ENCODE measurements at regions not wholly inside any gene's neighbourhood (a gene's known extent, or its start where the extent isn't known, plus 50 kb on each side); places are given as distances from the start of the nearest gene placed in this dataset.
"Not testable (repeated sequence)": the region's sequence is repeated elsewhere in the genome, so short reads cannot be mapped to it uniquely, and the experiment has no call there.

- H3K79me1 ChIP-seq (ENCODE audit: insufficient read depth, low read depth, low read length, poor library complexity, severe bottlenecking) = no peaks in the 10 kb centered on the region
- H3K36me3 Mint-ChIP-seq (ENCODE audit: insufficient read depth in 1 of 3, low read depth in 3 of 3) = peaks cover 2 to 21% (median 14%) of the 10 kb centered on the region in 3 experiments; a peak in 5 of 7 replicates
- no peak overlapping the region for H2BK120ac ChIP-seq (ENCODE audit: low read depth, low read length, poor library complexity, severe bottlenecking)
- no peak overlapping the region for H3T11ph ChIP-seq (ENCODE audit: low read length)
- H3K9ac ChIP-seq (ENCODE audit: extremely low read depth, insufficient read length, low read length) = no peak overlapping the region
- H3K18ac ChIP-seq (ENCODE audit: insufficient read length, low read depth, low read length) = no peak overlapping the region
- DNase-seq = no peak
- no peak overlapping the region for H4K91ac ChIP-seq (ENCODE audit: insufficient read length, low read depth, low read length)
- no peak overlapping the region for H2BK15ac ChIP-seq (ENCODE audit: low read depth, low read length)
- no peak overlapping the region for H3K4me3 Mint-ChIP-seq
- no peaks in the 10 kb centered on the region for H3K27me3 Mint-ChIP-seq (ENCODE audit: low read depth)
- peaks cover 25 to 30% of the 10 kb centered on the region in 2 experiments for H3K9me3 Mint-ChIP-seq
- H3K4me1 Mint-ChIP-seq = no peaks in the 10 kb centered on the region
- H3K79me2 ChIP-seq (ENCODE audit: insufficient read depth, low read length) = no peaks in the 10 kb centered on the region
- H3K4ac ChIP-seq (ENCODE audit: low read depth, low read length) = no peak overlapping the region
- no peak overlapping the region for H3K27ac ChIP-seq (ENCODE audit: insufficient read length, low read depth, low read length)
- no peak overlapping the region for H2AFZ ChIP-seq (ENCODE audit: low read length)
- no peaks in the 10 kb centered on the region for H3K4me1 ChIP-seq (ENCODE audit: insufficient read depth, low read length)
- no peak overlapping the region for H4K8ac ChIP-seq (replicated peaks; ENCODE audit: insufficient read length, low read depth, low read length)
- no peak overlapping the region for H4K5ac ChIP-seq (ENCODE audit: insufficient read length, low read depth, low read length)
- WGBS (ENCODE audit: extremely low coverage, insufficient read length, low lambda C conversion rate) = no CpG with 5 or more reads among the region's 2 CpGs
- no peak overlapping the region for H3K27ac Mint-ChIP-seq
- no peak overlapping the region for H3K23ac ChIP-seq (ENCODE audit: insufficient read length, low read depth, low read length)
- no peaks in the 10 kb centered on the region for H3K23me2 ChIP-seq (ENCODE audit: insufficient read length, low read depth, low read length, poor library complexity, severe bottlenecking)
- H3K9me3 ChIP-seq (ENCODE audit: control insufficient read depth, low read depth, low read length) = peaks cover 64% of the 10 kb centered on the region
- no peak overlapping the region for H3K56ac ChIP-seq (ENCODE audit: insufficient read length, low read depth, low read length)
- H3K4me2 ChIP-seq (ENCODE audit: insufficient read depth, insufficient read length, low read length) = no peak overlapping the region
- no peak overlapping the region for H2BK20ac ChIP-seq (ENCODE audit: low read depth, low read length, poor library complexity, severe bottlenecking)
- no peak for TF ChIP-seq CTCF (conservative IDR thresholded peaks at IDR 0.05)
- no peak overlapping the region for H2AK5ac ChIP-seq (ENCODE audit: insufficient read length, low read length)
- no peak overlapping the region for H2BK5ac ChIP-seq (ENCODE audit: insufficient read length, low read length)
- H4K20me1 ChIP-seq (ENCODE audit: control insufficient read depth, insufficient read depth, insufficient read length) = no peaks in the 10 kb centered on the region
- H3K14ac ChIP-seq (ENCODE audit: insufficient read depth, low read length) = no peak overlapping the region
- H3K27me3 ChIP-seq (ENCODE audit: insufficient read depth, low read length) = no peaks in the 10 kb centered on the region
- no peak overlapping the region for H2BK12ac ChIP-seq (ENCODE audit: insufficient read length, low read depth, low read length)
Measured at GRCh38 chr20:30419466-30419865, 838.0 kb upstream of the DEFB115 start.

- H2BK15ac ChIP-seq (ENCODE audit: low read depth, low read length); H2BK20ac ChIP-seq (ENCODE audit: low read depth, low read length, poor library complexity, severe bottlenecking); H3K18ac ChIP-seq (ENCODE audit: insufficient read length, low read depth, low read length); H3K27me3 ChIP-seq (ENCODE audit: insufficient read depth, low read length); H3K79me1 ChIP-seq (ENCODE audit: insufficient read depth, low read depth, low read length, poor library complexity, severe bottlenecking); H4K91ac ChIP-seq (ENCODE audit: insufficient read length, low read depth, low read length); H3K27me3 Mint-ChIP-seq (ENCODE audit: low read depth); H3K4me2 ChIP-seq (ENCODE audit: insufficient read depth, insufficient read length, low read length); H3K23me2 ChIP-seq (ENCODE audit: insufficient read length, low read depth, low read length, poor library complexity, severe bottlenecking); H2BK5ac ChIP-seq (ENCODE audit: insufficient read length, low read length); H3K4me3 Mint-ChIP-seq; H3K4ac ChIP-seq (ENCODE audit: low read depth, low read length); H3K4me1 Mint-ChIP-seq; H3K23ac ChIP-seq (ENCODE audit: insufficient read length, low read depth, low read length); H4K8ac ChIP-seq (replicated peaks; ENCODE audit: insufficient read length, low read depth, low read length); H2BK120ac ChIP-seq (ENCODE audit: low read depth, low read length, poor library complexity, severe bottlenecking); H3K4me1 ChIP-seq (ENCODE audit: insufficient read depth, low read length); H3K14ac ChIP-seq (ENCODE audit: insufficient read depth, low read length); H3T11ph ChIP-seq (ENCODE audit: low read length); H2BK12ac ChIP-seq (ENCODE audit: insufficient read length, low read depth, low read length); H4K5ac ChIP-seq (ENCODE audit: insufficient read length, low read depth, low read length); H3K9ac ChIP-seq (ENCODE audit: extremely low read depth, insufficient read length, low read length); H3K27ac ChIP-seq (ENCODE audit: insufficient read length, low read depth, low read length); DNase-seq; H2AK5ac ChIP-seq (ENCODE audit: insufficient read length, low read length); H3K56ac ChIP-seq (ENCODE audit: insufficient read length, low read depth, low read length); H4K20me1 ChIP-seq (ENCODE audit: control insufficient read depth, insufficient read depth, insufficient read length); H2AFZ ChIP-seq (ENCODE audit: low read length); H3K27ac Mint-ChIP-seq; H3K79me2 ChIP-seq (ENCODE audit: insufficient read depth, low read length): not testable (repeated sequence)
- peaks cover 26 to 31% of the 10 kb centered on the region in 2 experiments for H3K9me3 Mint-ChIP-seq
- H3K36me3 Mint-ChIP-seq (ENCODE audit: insufficient read depth in 1 of 3, low read depth in 3 of 3) = peaks cover 5 to 23% (median 14%) of the 10 kb centered on the region in 3 experiments; a peak in 5 of 7 replicates
- no CpG with 5 or more reads among the region's 7 CpGs for WGBS (ENCODE audit: extremely low coverage, insufficient read length, low lambda C conversion rate)
- peaks cover 66% of the 10 kb centered on the region for H3K9me3 ChIP-seq (ENCODE audit: control insufficient read depth, low read depth, low read length)
Measured at GRCh38 chr20:30419871-30420420, 837.5 kb upstream of the DEFB115 start.
